Mesodermal cell (in vitro differentiated cells): ENCODE measurements at regions not wholly inside any gene's neighbourhood (a gene's known extent, or its start where the extent isn't known, plus 50 kb on each side); places are given as distances from the start of the nearest gene placed in this dataset.

ENCODE experiments used
- H3K27ac ChIP-seq: 2 replicates; pipeline ENCODE4 v1.7.0; 2013; ENCODE audit warnings: mild to moderate bottlenecking, low read depth, low read length, moderate library complexity; ENCODE audit not compliant: severe bottlenecking
- H3K36me3 ChIP-seq: 2 replicates; pipeline ENCODE4 v1.7.1; 2013; ENCODE audit warnings: mild to moderate bottlenecking, low read length, moderate library complexity; ENCODE audit not compliant: control insufficient read depth, insufficient read depth
- H3K4me1 ChIP-seq: one replicate; pipeline ENCODE4 v1.7.1; 2013; ENCODE audit warnings: mild to moderate bottlenecking, low read length; ENCODE audit not compliant: insufficient read depth, control insufficient read depth, poor library complexity, severe bottlenecking
- H3K4me3 ChIP-seq: 2 replicates; pipeline ENCODE4 v1.7.0; 2013; ENCODE audit warnings: low read length, control low read depth, mild to moderate bottlenecking; ENCODE audit not compliant: insufficient read depth, poor library complexity, severe bottlenecking; ENCODE audit errors: extremely low read depth
- H3K9me3 ChIP-seq: 2 replicates; pipeline ENCODE4 v1.7.1; 2013; ENCODE audit warnings: mild to moderate bottlenecking, low read length, moderate library complexity; ENCODE audit not compliant: control insufficient read depth
- WGBS, 2 experiments: methylation state at CpG; one replicate each; pipeline ENCODE4 v1.1.5; 2013; ENCODE audit warnings: missing lambda C conversion rate in 2 of 2; ENCODE audit not compliant: insufficient coverage in 2 of 2; 5-methylcytosine and 5-hydroxymethylcytosine counted together

DNA sequence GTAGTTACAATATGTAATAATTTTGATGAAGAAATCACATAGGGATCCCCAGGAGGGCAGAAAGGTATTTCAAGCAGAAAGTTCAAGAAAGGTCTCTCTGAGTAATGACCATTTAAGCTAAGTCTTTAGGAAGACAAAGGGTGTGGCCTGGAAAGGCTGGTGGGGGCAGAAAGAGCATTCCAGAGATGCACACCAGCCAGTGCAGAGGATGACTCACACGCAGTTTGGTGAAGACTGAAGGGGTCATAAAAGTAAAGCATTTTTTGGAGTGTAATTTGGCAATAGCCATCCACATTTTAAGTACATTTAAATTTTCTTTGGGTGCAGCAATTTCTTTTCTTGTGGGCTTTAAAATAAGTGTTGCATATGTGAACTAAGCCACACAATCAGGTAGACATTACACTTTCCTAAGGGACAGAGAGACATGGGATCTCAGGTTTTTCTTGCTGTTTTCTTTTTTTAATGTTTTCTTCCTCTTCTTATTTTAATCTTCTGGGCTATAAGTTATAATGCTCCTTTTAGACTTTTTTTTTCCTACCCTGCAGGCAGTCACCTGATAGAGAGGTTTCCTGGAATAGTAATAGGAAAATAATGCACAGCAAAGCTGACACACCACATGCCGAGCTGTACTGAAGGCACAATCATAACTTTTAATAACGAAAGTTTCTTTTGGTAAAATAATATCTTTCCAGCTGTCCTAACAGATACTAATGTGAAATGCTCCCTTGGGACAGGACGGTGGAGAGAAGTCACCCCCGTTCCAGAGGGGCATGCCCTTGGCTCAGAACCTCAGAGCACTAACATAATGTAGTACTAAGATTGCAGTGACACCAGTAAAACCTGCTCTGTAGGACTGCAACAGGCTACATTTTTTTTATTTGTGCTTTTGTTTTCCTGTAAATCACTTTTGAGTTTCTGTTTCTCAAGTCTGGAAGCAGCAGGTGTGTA, 49.6 kb upstream of the PTPRK start:
- no peak overlapping the region for H3K27ac ChIP-seq
- 90 to 93% methylated on average over 2 to 3 of the region's 5 CpGs for WGBS, 2 experiments

More for the DNA sequence above, 49.6 kb upstream of the PTPRK start:
- Histone ChIP-seq H3K9me3 (no peaks in the 10 kb centered on the region), H3K4me3 (no peak overlapping the region), H3K36me3 (no peaks in the 10 kb centered on the region), H3K4me1 (peaks cover 17% of the 10 kb centered on the region)
